GM19023 (cell line): ENCODE measurements at regions not wholly inside any gene's neighbourhood (a gene's known extent, or its start where the extent isn't known, plus 50 kb on each side); places are given as distances from the start of the nearest gene placed in this dataset.

Source experiments
- ATAC-seq: cut with Tn5 transposase; IDR thresholded peaks from one replicate; pipeline ENCODE4 v1.9.1; 2021; ENCODE audit warnings: mild to moderate bottlenecking, moderate library complexity; ENCODE audit not compliant: unreplicated experiment

DNA sequence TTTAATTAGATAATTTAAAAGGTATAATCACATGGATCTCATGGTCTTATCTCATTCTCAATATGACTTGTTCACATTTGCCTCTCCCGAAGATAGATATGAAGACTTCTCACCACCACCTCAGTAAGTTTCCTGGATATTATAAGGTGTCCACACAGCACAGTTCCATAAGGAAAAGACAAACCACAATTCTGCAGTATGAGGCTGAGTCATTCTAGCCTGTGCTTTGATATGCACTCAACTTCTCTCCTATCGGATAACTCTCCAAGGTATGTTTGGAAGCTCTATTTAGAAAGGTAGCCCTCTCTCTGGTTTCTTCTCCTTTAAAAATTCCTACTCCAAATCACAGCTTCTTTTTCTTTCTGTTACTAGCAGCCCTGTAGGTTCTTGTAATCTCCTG lies 612.8 kb downstream of the ZPLD1 start:
- ATAC-seq: no peak

DNA sequence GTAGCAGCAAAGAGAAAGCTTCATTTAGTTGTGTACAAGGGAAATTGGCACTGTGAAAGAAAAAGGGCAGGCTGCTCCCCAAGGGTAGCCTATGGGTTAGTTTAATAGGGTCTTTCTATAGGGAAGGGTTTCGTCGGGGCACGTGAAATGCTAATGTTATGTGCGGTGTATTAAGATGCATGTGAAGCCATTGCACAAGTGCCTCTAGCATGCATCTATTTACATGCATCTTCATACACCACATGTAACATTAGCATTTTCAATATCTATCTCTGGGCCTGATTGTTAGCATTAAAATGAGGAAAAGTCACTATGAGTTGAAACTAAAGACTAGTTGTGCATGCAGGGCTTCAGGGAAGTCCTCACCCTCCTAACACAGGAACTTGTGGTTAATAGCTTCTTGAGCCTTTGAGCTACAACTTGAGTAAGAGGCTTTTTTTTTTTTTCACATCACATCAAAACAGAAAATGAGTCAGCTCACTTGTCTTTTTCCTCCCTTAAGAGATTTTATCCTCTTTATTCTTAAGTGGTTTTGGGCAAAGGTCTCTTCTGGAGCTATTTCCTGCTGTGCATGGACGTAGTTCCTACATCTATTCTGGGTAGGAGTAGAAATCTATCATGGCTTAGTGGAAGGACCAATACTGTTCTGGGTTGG lies 613.4 kb downstream of the ZPLD1 start:
- no peak for ATAC-seq

DNA sequence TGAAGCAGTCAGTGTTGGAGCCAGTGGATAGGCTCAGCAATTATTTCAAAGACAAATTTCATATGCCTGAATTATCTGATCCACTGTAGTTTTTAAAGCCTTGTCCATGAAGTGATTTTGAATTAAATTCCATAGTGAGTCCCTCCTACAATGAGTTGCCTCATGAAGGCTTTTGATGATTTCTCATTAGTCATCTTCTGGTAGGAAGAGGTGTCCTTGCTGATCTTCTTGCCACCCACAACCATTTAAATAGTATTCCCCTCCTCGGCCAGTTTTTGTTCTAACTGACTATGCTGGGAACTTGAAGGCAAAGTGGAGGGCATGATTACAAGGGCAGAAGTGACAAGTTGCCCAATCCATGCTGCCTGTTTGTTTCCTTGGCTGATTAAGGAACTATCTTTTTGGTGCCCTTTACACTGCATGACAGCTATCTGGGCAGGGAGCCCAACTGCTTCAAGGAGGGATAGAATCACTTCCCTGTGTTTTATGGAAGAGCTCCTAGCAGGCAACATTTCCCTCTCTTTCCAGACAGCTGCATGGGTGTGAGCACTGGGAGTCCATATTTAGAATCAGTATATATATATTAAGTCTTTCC lies 617.5 kb downstream of the ZPLD1 start:
- no peak for ATAC-seq

DNA sequence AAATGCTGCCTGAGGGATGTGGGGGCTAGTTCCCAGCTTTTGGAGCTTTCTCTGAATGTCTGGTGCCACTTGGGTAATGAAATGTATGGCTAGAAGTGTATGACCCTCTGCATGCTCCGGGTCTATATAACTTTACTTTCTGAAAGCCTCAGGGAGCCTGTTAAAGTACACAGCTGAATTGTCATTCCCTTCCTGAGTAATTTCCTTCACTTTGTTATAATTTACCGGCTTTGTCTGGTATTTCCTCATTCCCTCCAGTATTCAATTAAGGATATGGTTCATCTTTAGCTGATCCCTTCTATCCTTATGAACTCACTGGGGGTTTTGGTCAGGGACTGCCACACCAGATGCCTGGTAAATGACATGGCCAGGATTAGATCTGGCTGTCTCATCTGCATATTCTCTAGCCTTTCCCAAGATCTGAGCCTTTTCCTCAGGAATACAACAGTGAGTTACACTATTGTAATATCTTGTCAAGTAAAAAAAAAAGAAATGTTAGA lies 620.3 kb downstream of the ZPLD1 start:
- ATAC-seq: no peak

DNA sequence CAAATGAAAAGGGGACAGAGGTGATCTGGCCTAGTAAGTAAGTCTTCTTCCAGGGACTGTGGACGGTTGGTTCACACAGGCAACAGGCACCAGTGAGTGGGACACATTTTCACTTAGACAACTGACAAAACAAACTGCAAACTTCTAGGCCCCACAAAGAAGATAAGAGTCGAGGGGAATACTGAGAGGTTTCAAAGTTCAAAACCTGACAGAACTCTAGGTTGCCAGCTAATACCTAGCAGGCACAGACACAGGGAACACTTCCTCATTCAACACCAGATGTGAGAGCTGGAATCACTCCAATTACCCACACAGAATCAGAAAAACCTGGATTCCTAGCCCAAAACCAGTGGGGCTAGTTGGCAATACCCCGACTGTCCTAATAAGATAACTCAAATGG lies 621.7 kb downstream of the ZPLD1 start:
- ATAC-seq: no peak

DNA sequence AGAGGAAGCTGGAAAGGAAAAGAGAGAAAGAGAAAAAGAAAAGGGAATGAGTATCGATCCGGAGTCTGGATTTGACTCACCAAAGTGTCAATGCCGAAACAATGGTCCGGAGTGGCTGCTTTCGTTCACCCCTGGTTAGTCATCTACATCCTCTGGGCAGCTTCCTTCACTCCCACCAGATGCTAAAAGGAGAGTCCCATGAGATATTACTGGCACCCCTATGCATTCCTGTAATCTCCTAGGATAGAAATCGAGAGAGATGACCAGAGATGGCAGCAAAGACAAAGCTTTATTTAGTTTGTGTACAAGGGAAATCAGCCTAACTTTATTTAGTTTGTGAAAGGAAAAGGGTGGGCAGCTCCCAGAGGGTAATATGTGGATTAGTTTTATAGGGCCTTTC lies 622.2 kb downstream of the ZPLD1 start:
- no peak for ATAC-seq

DNA sequence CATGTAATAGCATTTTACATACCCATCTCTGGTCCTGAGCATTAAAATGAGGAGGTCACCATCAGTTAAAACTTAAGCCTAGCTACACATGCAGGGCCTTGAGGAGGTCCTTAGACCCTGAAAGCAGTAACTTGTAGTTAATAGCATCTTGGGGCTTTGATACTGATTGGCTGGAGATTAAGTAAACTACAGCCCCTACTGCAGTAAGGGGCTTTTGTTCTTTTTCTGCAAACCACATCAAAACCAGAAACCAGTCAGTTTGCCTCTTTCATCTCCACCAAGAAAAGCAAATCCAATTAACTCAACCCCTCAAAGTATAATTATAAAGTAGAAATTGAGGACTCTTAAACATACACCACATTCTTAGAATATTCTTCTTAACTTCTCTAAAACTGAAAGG lies 622.7 kb downstream of the ZPLD1 start:
- ATAC-seq: no peak

DNA sequence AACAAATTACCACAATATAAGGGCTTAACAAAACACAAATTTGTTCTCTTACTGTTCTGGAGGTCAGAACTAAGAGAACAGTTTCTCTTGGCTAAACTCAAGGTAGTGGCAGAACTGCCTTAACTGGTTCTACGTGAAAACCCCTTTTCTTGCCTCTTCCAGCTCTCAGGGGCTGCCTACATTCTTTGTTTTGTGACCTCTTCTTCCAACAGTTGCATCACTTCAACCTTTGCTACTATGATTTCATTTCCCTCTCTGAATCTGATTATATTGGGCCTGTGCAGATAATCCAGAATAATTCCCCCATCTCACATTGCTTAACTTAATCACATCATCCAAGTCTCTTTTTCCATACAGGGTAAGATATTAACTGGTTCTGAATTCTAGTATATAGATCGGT lies 624.6 kb downstream of the ZPLD1 start:
- ATAC-seq: no peak

DNA sequence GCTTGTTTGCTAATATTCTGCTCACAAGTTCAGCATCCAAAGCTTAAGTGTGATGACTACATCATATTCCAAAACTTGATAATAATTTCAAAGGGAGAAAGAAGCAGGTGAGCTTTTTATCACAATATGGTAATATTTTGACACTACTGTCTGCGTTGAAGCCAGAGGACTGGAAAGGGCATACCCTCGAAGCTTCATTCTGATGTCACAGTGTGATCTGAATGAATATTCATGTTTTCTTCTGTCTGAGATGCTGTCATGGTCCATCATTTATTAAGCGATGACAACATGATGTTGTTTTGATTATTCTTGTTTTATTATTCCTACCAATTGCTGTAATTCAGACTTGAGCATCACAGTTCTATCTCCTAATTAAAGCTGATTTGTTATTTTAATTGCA lies 625.4 kb downstream of the ZPLD1 start:
- ATAC-seq: no peak

DNA sequence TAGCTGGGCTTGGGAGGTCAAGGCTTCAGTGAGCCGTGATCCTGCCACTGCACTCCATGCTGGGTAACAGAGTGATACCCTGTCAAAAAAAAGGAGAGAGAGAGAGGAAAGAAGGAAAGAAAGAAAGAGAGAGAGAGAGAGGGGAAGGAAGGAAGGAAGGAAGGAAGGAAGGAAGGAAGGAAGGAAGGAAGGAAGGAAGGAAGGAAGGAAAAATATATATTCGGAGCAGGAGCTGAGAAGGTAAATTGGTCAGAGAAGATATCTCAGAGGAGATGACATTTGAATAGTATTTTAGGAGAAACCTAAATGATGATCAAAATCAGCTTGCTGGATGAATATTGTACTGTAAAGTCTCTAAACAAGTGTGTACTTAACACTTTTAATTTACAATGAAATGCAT lies 633.1 kb downstream of the ZPLD1 start:
- no peak for ATAC-seq

DNA sequence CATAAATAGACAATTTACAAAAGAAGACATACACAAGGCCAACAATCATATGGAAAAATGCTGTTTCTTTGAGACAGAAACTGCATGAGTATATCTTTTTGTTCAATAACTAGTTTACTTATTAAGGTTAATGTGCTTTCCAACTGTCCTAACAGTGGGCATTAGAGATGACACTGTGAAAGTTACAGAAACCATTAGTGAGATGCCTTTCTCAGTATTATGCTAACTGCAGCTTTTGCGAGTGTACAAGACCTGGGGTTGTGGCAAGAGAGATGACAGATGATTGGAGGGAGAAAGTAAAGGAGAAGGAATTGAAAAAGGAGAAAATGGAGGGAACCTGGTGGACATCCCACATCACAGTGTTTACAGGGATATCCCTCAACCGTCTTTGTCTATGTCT lies 640.5 kb downstream of the ZPLD1 start:
- no peak for ATAC-seq

DNA sequence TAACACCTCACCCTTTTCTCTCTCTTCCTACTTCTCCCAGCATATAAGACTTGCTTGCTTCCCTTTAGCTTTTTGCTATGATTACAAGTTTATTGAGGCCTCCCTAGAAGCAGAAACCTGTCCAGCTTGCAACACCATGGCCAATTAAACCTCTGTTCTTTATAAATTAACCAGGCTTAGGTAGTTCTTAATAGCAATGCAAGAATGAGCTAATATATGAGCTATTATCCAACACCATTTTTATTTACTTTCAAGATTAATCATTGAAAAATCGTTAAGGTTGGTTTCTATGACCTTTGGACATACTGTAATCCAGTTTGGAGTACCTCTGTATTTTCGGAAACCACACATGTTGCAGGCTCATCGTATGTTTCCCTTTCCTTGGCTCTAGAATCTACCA lies 643.1 kb downstream of the ZPLD1 start:
- ATAC-seq: no peak

DNA sequence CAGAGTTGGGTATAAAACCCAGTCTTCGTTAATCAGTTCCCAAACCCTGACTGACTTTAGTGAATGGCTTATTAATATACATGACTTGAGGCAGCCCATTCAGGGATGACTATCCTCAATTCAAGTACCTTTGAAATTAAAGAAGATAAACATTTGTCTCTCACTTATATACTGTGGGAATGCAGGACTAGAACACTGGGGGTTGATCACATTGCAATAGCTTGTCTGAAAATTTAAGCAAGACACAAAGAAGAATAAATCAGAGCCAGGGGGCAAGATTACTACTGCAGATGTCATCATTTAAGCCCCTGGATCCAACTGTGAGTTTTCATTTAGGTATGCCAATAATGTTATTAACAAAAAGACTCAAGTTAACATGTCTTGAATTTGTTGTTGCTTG lies 647.7 kb downstream of the ZPLD1 start:
- ATAC-seq: no peak

DNA sequence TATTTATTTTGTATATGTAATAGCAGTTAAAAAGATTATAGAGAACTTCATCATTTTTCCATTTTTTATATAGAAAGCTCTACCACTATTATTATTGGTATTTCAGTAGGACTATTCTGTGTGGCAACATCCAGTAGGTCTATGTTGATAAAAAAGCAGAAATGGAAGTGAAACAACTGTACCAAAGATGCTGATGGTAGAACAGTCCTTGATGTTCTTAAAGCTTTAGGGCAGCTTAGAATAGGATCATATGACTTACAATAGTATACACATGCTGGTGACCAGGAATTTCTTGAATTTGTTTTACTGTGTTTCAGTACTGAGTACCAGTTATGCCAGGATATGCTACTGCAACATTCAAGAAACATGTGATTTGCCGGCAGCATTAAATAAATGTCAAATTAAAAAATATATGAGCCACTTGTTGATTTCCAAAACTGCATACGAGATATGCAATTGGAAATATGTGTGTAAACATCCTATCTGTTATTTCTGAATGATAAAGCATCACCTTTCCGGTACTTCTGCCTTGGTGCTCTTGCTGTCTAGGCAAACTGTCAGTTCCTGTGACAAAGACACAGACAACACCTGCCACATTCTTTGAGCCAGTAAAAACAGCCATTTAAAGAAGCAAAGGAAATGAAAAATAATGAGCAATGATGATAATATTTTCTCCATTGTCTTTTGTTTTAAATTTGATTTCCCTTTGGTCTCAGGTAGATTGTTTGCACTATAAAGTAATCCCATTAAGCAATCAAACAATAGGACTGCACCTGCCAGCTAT lies 649.2 kb downstream of the ZPLD1 start:
- no peak for ATAC-seq

DNA sequence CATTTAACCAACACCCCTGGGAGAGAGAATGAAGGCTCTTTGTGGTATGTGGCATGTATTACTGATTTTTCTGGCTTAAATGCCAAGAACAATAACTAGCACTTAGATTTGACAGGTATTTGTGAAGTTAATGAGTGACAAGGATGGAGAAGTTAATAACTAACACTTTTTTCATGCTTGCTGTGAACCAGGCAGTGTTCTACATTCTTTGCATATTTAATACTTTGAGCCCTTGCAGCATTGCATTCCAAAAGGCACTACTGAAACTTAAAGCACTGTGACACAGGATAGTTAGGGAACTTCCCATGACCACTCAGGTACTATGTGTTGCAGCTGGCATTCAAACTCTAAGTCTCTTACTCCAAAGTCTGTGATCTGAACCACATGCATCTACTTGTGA lies 650.6 kb downstream of the ZPLD1 start:
- ATAC-seq: peak; percentile 73

DNA sequence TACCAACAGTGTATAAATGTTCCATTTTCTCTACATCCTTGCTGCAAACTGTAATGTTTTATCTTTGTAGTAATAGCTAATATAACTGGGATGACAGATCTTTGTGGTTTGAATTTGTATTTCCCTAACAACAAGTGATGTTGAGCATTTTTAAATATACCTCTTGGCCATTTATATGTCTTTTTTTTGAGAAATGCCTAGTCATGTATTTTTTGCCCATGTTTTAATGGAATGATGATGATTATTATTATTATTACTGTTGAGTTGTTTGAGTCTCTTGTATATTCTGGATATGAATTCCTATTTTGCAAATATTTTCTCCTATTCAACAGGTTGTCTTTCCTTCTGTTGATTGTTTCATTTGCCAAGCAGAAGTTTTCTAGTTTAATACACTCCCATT lies 654.9 kb downstream of the ZPLD1 start:
- no peak for ATAC-seq

DNA sequence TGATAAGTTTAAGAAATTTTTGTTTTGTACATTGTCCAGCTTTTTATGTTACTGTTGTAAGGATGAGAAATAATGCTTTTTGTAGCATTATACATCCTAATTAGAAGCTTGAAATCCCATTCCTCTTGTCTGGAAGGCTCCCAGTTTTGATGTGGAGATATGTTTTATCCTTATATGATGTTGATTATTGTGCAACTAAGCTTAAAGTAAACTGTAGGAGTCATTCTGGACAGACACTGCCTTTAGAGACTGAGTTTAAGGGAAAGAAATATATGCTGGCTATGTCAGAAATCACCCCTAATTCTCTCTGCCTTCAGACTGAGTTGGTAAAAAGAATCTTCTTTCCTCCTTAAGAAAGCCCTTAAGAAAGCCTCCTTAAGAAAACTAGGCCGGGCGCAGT lies 670.4 kb downstream of the ZPLD1 start:
- ATAC-seq: no peak

DNA sequence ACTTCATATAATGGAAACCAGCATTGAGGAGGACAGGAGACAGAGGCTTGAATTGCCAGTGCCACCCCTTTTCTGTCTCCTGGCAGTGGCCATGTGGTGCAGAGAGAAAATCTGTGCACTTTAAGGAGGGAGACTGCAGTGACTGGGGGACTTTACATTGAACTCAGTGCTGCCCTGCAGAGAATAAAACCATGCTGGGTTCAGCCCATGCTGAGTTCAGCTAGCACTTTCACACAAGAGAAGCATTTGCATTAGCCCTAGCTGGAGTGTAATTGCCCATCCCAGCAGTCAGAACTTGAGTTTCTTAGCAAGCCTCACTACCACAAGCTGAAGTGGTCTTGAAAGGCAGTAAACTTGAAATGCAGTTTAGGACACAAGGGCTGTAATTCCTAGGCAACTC lies 677.5 kb downstream of the ZPLD1 start:
- no peak for ATAC-seq

DNA sequence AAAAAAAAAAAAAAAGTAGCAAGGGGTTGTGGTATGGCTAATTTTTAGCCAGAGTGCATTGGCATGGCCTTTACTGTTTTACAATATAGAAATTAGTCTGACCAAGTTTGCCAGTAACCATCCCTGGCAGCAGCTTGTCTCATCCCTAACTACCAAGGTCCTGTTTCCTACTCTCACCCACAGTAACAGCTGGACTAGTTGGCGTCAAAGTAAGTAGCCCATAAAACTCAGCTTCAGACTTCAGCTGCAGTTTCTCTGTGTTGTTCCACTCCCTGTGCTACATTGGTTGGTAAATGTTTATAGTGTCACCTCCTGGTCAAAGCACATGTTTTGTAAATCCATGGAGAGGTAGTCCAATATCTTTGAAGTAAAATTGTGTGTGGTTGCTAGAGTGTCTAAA lies 691.3 kb downstream of the ZPLD1 start:
- no peak for ATAC-seq

DNA sequence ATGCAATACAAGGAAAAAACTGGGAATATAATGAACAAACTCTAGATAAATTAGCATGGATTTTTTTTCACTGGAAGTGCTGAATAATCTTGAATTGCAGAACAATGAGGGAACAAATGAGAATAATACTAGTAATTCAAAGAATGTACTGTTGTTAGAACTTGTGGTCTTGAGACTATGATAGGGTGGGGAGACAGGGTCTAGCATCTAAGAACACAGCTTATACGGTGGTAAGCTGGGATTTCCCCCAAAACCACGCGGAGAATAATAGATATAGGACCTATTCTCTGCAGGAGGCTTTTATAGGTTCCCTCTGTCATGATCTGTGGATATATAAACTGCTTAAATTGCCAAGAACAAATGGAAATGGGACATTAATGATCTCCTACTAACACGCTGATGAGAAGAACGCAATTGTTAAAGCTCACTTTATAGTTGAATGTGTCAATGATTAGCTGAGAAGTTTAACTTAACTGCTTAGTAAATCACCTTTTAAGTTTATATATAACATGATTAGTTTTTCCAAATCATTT lies 692.3 kb downstream of the ZPLD1 start:
- ATAC-seq: no peak

DNA sequence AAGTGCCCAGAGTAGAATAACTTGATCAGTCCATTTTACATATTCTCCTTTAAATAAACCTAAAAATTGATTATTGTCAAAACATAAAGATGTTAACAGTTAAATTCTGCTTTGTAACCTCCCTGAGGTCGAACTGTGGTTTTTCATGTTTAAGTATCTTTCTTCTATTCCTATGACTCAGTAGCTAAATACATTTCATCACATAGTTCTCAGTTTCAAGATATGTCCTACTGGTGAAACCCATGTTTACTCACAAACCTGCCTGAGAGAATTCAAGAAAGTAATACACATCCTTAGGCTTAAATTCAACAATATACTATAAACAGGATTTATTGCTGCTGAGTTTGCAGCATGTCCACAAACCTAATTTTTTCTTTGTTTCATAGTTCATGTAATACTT lies 692.9 kb downstream of the ZPLD1 start:
- ATAC-seq: peak; percentile 86
